Stimulated activated CD4-positive, alpha-beta T cell treated with anti-CD3 and anti-CD28 coated beads, Interleukin-15, amount 100 ng/mL, for 1 hour (primary cell): ENCODE measurements at regions not wholly inside any gene's neighbourhood (a gene's known extent, or its start where the extent isn't known, plus 50 kb on each side); places are given as distances from the start of the nearest gene placed in this dataset.

Experiments
- DNase-seq, 2 donors: peaks; one replicate each; pipeline ENCODE4 v3.0.0-alpha.2; 2020; ENCODE audit warnings: low read depth in 1 of 2, low spot score in 1 of 2

DNA sequence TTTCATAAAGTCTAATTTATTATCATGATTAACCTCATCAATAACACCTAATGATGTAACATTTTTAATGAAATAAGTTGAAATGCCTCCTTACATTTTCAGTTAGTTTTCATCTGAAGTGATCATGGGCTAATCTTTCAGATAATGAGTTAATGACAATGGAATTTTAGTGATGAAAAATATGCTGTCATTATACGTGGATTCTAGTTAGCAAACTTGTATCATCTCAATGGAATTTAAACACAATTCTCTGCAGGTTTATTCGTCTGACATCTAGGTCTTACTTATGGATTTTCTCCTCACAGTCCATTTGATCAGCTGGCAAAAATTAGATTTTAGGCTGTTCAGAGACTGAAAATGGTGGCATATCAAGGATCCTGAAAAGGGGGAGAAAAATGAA is 885.0 kb downstream of the SLC4A3 start:
- DNase-seq, result no peak

- DNase-seq, result no peak
These were observed 886.3 kb downstream of the SLC4A3 start for GRCh38 chr2:220513573-220514288.

GRCh38 chr2:220521551-220521950 is 894.1 kb downstream of the SLC4A3 start:
- no peak for DNase-seq

GRCh38 chr2:220528180-220528675 is 900.8 kb downstream of the SLC4A3 start:
- no peak for DNase-seq

- DNase-seq, result no peak
These were observed 903.8 kb downstream of the SLC4A3 start for GRCh38 chr2:220531216-220531615.

DNA sequence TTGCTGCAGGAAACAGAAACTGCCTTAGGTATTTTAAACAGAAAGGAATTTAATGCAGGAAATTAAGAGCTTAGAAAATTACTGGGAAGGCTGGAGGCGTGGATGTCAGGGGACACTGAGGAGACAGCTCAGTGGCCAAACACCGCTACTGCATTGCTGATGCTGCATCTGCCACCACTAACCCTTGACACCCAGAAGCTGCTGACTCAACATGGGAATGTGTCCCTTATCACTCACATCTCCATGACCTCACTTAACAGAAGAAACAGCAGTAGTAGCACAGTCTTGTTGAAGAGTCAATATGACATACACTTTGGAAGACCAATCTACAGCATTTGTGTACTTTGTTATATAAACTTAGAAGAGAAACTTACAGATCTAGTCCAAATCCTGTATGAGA is 906.1 kb downstream of the SLC4A3 start:
- DNase-seq, result no peak

GRCh38 chr2:220539481-220539880 is 912.1 kb downstream of the SLC4A3 start:
- DNase-seq, result no peak

GRCh38 chr2:220544049-220544448 is 916.6 kb downstream of the SLC4A3 start:
- no peak for DNase-seq

GRCh38 chr2:220550995-220551700 is 923.7 kb downstream of the SLC4A3 start:
- no peak for DNase-seq

DNA sequence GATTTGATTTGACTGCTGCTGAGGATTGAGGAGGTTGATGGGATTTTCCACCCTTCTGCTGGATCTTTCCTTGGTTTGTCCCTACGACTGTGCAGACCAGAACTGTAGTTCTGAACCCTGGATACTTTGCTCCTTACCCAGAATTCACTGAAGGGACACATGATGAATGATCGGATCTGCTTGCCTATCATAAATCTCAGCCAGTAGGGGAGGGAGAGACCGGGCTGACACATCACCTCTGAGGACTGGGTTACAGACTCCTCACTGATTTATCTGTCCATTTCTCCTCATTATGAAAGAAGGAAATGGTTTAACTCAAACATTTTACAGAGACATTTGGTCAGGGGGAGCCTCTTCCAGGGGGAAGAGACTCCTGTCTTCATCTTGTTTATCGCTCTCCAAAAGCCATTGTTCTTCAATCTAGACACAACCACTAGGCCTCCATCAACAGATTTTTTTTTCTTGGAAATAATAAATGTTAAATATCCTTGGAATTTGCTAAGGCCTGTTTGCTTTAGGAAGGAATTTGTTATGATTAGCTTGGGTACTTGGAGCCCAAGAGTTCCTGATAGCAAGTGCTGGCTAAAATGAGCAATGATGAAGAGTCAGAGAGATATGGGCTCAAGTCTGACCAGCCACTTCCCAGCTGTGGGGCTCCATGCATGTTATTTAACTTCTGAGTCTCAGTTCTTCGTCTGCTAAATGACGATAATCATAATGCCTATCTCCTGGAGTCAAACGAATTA is 925.5 kb downstream of the SLC4A3 start:
- no peak for DNase-seq

GRCh38 chr2:220555961-220556630 is 928.7 kb downstream of the SLC4A3 start:
- DNase-seq, result no peak

GRCh38 chr2:220556658-220557057 is 929.2 kb downstream of the SLC4A3 start:
- DNase-seq, result no peak

DNA sequence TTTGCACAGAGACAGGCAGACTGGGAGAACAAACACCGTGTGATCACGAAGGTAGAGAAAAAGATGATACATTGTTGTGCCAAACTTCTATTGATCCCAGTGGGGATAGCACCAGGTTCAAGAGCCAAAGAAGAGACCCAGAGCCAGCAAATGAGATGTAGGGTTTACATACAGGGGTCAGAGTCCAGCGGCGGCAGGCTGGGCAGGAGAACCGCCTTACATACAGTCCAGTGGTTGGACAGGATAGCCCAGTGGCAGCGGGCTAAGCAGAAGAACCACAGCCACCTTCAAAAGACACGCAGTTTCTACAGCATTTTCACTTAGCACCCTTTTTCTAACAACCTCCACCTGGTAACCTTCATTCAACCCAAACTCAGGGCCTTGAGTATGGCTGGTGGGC is 932.8 kb downstream of the SLC4A3 start:
- no peak for DNase-seq

GRCh38 chr2:220562375-220563140 is 935.1 kb downstream of the SLC4A3 start:
- DNase-seq, result no peak

DNA sequence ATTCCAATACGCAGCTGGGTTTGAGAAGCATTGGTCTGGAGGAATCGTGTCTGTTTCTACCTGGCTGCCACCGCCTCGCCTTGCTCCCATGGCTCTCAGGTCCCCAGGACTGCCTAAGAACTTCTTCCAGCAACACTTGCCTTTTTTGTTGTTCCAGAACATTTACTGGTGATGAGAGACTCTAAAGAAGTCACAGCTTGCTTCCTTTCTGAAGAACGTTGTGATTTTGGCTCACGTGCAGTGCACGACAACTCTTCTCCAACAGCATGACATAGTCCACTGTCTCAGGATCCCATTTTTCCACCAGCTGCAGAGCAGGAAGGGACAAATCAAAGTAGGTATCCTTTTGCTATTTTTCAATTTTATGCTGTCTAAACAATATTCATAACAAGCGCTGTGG is 940.9 kb downstream of the SLC4A3 start:
- no peak for DNase-seq

DNA sequence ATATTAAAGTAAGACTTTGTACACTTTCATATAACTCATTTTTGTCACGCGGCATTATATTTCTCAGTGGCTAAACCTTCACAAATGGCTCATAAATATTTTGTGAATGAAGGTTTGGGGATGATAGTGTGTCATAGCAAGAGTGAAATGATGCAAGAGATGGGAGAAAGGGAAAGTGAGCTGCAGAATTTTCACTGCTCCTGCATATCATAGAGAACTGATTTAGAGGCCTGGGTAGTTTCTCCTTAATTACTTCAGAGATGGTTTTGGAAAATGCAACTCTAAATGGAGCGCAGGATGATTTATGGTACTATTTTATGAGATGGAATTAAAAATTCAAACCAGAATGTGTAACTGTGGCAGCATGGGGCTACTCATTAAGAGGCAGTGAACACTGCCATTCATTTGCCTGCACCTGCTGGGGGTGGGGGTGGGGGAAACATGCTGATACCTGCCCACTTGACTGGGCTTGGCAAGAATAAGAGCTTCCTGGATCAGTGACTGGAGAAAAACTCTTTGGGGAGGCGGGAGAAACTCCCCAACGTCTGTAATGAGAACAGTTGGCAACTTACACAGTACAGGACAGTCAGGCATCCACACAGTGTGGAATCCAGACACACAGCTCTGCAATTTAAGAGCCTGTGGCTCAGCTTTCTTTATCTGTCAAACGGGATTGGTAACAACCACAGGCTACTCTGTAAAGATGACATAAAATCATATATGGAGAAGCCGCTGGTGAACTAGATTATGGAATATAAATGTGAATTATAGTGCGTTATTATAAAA is 941.9 kb downstream of the SLC4A3 start:
- no peak for DNase-seq

DNA sequence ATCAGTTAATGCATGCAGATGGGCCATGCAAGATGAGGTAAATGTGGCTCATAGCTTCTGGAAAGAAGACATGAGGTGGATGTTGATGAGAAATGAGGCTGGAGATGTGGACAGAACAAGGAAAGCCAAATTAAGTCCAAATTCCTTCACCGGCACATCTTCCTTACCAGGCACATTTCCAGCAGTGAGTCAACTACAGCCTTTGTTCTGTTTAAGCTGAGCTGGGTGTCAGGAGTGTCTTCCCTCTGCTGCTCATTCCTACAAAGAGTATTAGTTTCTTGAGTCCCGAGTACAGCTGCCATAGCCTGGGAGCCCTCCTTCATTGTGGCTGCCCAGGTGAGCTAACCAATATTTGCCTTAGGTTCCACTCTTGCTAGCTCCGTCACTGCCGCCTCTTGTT is 945.0 kb downstream of the SLC4A3 start:
- DNase-seq, result no peak

- no peak for DNase-seq
These were observed 946.6 kb downstream of the SLC4A3 start for GRCh38 chr2:220574038-220574437.

GRCh38 chr2:220575963-220576362 is 948.5 kb downstream of the SLC4A3 start:
- no peak for DNase-seq

DNA sequence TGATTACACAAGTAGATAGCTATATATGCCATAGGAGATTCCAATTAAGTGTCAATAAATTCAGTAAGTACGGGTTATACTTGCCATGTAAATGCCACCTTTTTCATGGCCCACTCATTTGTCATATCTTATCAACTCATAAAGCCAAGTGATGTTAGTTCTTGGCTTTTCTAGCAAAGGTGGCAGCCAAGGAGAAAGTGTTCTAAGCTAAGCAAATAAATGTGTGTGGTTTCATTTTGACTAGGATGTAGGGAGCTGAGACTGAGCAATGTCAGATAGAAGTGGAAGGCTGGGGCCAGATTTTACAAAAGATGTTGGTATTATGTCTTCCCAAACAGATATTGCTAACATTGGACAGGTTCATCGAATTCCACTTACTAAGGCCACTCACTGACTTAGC is 952.0 kb downstream of the SLC4A3 start:
- no peak for DNase-seq
